Stimulated activated CD4-positive, alpha-beta T cell treated with anti-CD3 and anti-CD28 coated beads, Interleukin-1b, Interleukin-23, amount 100 ng/mL, for 24 hours (primary cell): ENCODE measurements at regions not wholly inside any gene's neighbourhood (a gene's known extent, or its start where the extent isn't known, plus 50 kb on each side); places are given as distances from the start of the nearest gene placed in this dataset.
"Not testable (repeated sequence)": the region's sequence is repeated elsewhere in the genome, so short reads cannot be mapped to it uniquely, and the experiment has no call there.

Experiments
- DNase-seq, 4 experiments: peaks; one replicate each; pipeline ENCODE4 v3.0.0-alpha.2; 2020; ENCODE audit warnings: low read depth in 4 of 4, low spot score in 1 of 4

- DNase-seq = no peak
Observed at GRCh38 chr2:220318508-220318907, 691.1 kb downstream of the SLC4A3 start.

- DNase-seq = no peak
Observed at GRCh38 chr2:220320326-220320725, 692.9 kb downstream of the SLC4A3 start.

- no peak for DNase-seq
Observed at GRCh38 chr2:220332886-220333285, 705.5 kb downstream of the SLC4A3 start.

GRCh38 chr2:220334210-220334609 is 706.8 kb downstream of the SLC4A3 start:
- no peak for DNase-seq

GRCh38 chr2:220334871-220335590 is 707.6 kb downstream of the SLC4A3 start:
- DNase-seq = no peak

- DNase-seq = no peak
Observed at GRCh38 chr2:220335591-220335915, 708.1 kb downstream of the SLC4A3 start.

DNA sequence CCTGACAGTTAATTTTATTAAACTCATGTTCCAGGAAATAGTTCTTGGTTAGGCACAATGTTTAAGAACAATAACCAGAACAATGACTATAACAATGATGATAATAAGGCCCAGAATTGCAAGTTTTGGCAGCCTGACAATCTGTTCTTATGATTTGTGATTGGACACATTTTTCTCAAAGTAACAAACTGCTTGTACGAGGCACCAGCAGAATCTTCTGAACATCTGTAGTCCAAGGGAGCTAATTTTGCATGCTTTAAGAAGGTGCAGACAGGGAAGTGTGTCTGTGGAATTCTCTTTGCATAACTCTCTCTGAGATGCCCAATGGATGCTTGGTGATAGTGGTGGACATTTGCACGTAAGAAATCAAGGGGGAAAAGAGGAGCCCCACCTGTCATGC is 709.3 kb downstream of the SLC4A3 start:
- no peak for DNase-seq

DNA sequence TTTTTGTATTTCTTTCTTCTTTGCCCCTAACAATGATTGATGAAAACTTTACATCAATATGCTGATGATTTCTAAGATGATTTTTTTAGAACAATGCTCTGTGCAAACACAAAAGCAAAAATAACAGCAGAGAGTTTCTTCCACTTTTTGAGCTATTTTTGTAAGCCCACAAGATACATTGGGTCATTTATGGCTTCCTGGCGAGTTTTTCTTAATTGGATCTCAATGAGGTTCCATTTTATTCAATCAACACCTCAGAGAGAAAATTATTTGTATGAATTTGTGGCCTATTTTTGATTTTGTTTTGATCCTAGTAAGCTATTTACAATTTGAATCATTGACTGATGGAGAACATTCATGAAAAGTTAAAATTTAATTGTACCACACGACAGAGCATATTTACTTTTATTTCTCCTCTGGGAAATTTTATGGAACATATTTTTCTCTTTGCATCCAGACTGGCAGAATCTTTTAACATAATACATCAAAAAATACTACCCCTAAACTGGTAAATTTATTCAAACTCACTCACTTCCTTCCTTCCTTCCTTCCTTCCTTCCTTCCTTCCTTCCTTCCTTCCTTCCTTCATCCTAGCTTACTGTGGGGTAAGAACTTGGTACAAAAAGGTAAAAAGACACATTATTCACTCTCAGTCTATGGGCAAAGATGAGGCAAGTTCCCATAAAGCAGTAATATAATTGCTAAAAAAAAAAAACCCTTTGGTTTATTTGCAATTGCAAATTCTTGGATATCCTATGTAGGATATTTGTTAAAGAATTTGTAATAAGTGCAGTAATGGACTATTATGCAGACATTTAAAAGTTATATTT is 710.4 kb downstream of the SLC4A3 start:
- no peak for DNase-seq

DNA sequence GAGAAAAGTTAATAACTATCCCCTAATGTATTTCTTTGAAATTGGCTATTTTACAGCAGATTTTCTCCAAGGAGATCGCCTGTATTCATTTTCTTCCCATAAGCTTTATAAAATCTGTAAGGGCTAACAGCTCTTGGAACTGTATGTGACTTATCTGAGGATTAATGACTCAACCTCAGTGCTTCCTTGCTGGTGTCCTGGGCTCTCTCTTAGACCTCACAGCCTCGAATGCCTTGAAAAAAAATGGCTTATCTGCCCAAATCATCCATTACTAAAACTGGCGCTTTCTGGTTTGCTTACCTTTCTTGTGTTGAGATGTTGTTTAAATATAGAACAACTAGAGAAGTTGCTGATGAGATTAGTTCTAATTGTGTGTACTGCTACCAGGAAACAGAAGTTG is 713.6 kb downstream of the SLC4A3 start:
- no peak for DNase-seq

DNA sequence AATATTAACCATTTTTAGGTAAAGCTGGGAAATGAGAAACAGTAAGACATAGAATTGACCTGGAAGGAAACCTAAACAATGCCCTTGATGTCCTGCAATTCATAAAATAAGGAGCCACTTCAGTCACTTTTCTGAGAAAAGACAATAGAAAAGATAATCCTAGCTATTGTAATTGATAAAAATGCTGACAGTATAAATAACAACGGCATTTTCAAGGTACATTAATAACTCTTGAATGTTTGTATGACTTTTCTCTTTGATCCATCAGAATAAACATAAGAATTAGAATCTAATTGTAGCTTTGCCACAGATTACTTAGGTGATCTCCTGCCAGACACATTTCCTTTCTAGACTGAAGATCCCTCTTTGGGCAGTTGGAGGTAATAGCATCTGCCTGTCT is 719.5 kb downstream of the SLC4A3 start:
- no peak for DNase-seq

- DNase-seq = no peak
Observed at GRCh38 chr2:220347626-220348025, 720.2 kb downstream of the SLC4A3 start.

- no peak for DNase-seq
Observed at GRCh38 chr2:220348206-220348605, 720.8 kb downstream of the SLC4A3 start.

- DNase-seq = no peak
Observed at GRCh38 chr2:220353897-220354296, 726.5 kb downstream of the SLC4A3 start.

DNA sequence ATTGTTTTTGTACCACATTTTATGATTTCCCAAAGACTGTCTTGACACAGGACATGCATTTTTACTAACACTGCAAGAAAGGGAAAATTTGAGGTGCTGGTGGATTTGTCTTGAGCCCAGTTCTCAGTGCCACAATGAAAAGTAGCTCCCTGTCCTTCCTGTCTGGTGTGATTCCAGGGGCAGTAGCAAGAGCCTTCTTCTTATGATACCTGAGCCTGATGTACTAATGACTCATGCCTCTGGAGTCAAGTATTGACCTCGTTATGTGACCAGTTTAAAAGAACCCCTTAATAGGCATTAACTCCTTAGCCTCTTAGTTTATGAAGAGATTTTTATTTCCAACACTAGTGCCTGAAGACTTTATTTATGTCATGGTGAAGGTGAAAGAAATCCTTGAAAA is 728.6 kb downstream of the SLC4A3 start:
- DNase-seq = no peak

DNA sequence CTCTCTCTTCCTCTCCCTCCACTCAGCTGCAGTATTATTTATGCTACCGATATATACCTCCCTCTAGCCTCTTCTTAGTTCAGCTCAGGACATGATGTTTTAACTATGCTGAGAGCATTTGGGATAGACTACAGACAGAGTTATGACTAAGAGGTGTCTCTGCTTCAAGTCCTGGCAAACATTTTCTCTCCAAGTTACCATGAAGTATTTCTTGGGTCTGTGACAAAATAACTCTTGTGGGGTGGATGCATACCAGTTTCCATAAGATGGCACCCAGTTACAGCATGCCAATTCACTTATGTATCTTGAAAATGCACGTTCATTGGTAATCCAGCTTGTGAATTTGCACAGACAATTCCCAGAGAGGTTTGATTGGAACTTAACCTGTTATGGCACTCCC is 737.6 kb downstream of the SLC4A3 start:
- no peak for DNase-seq

DNA sequence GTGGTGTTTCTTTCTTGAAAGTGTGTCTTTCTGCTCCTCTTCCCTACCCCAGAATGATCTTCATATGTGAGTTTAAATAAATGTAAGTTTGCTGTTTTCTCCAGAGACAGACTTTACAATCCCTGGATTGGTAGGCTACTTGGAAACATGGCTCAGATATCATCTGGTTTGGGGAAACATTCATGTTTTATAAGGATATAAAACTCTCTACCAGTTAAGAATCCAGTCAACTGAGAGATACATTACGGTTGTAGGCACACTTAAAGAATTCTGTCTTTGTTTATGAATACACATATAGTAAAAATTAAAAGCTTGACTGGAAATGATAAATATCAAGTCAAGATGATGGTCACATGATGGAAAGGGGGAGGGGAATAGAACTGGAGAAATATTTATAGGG is 739.3 kb downstream of the SLC4A3 start:
- DNase-seq = no peak

GRCh38 chr2:220370764-220371163 is 743.3 kb downstream of the SLC4A3 start:
- DNase-seq = no peak

GRCh38 chr2:220371211-220371610 is 743.8 kb downstream of the SLC4A3 start:
- DNase-seq = no peak

DNA sequence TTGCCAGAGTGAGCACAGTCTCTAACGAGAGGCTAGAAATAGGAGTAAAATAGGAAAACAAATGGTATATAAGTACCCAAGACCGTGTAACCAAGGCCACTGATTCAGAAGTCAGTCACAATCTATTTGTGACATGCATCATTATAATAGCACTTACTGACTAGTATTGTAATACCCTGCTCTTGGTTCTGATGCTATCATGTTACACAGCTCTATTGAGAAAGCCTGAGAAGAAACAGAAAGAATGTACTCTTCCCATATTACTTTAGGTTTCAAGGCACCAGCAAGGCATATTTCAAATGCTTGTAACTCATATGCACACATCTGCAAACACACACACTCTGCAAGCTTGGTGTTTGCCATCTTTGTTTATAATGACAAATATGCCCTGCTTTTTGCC is 746.4 kb downstream of the SLC4A3 start:
- no peak for DNase-seq

GRCh38 chr2:220374282-220374681 is 746.9 kb downstream of the SLC4A3 start:
- no peak for DNase-seq

GRCh38 chr2:220377482-220378155 is 750.2 kb downstream of the SLC4A3 start:
- no peak for DNase-seq

- DNase-seq = not testable (repeated sequence)
Observed at GRCh38 chr2:220387758-220388157, 760.3 kb downstream of the SLC4A3 start.
